Hepatocyte (in vitro differentiated cells): ENCODE measurements at regions not wholly inside any gene's neighbourhood (a gene's known extent, or its start where the extent isn't known, plus 50 kb on each side); places are given as distances from the start of the nearest gene placed in this dataset.

Experiments used
- DNase-seq: peaks from one replicate; pipeline ENCODE4 v3.0.0-alpha.2; 2016; ENCODE audit warnings: low spot score
- H2AFZ ChIP-seq: fragments of 200-600 bp; sonication (generic); 2 replicates; pipeline ENCODE4 v1.6.0; 2016; ENCODE audit warnings: antibody characterized with exemption, mild to moderate bottlenecking
- H3K27ac ChIP-seq: fragments of 200-600 bp; sonication (generic); 2 replicates; pipeline ENCODE4 v1.5.1; 2016; ENCODE audit warnings: mild to moderate bottlenecking
- H3K27me3 ChIP-seq: fragments of 200-600 bp; sonication (generic); 2 replicates; pipeline ENCODE4 v1.6.1; 2016
- H3K36me3 ChIP-seq: fragments of 200-600 bp; sonication (generic); replicated peaks from 2 replicates; pipeline ENCODE4 v1.5.1; 2016; ENCODE audit warnings: low read depth; ENCODE audit not compliant: insufficient read depth
- H3K4me1 ChIP-seq: fragments of 200-600 bp; sonication (generic); 2 replicates; pipeline ENCODE4 v1.5.1; 2016; ENCODE audit warnings: mild to moderate bottlenecking, moderate library complexity; ENCODE audit not compliant: insufficient read depth
- H3K4me2 ChIP-seq: fragments of 200-600 bp; sonication (generic); 2 replicates; pipeline ENCODE4 v1.6.0; 2016
- H3K4me3 ChIP-seq: fragments of 200-600 bp; sonication (generic); 2 replicates; pipeline ENCODE4 v1.5.1; 2016; ENCODE audit warnings: mild to moderate bottlenecking
- H3K79me2 ChIP-seq: fragments of 200-600 bp; sonication (generic); 2 replicates; pipeline ENCODE4 v1.6.0; 2017; ENCODE audit warnings: mild to moderate bottlenecking
- H3K9me2 ChIP-seq: fragments of 200-600 bp; sonication (generic); replicated peaks from 2 replicates; pipeline ENCODE4 v1.6.0; 2017; ENCODE audit warnings: mild to moderate bottlenecking; ENCODE audit not compliant: insufficient read depth
- H3K9me3 ChIP-seq: fragments of 200-600 bp; sonication (generic); 2 replicates; pipeline ENCODE4 v1.5.1; 2016; ENCODE audit warnings: low read depth, mild to moderate bottlenecking
- H4K20me1 ChIP-seq: fragments of 200-600 bp; sonication (generic); 2 replicates; pipeline ENCODE4 v1.6.0; 2016; ENCODE audit warnings: mild to moderate bottlenecking; ENCODE audit not compliant: insufficient read depth, poor library complexity, severe bottlenecking
- CTCF ChIP-seq: fragments of 200-600 bp; sonication (generic); IDR thresholded peaks from 2 replicates; pipeline ENCODE4 v1.5.1; 2016; ENCODE audit warnings: antibody characterized with exemption, mild to moderate bottlenecking; ENCODE audit not compliant: poor library complexity
- EZH2 ChIP-seq: fragments of 200-600 bp; sonication (generic); IDR thresholded peaks from 2 replicates; pipeline ENCODE4 v1.6.1; 2016; ENCODE audit warnings: antibody characterized with exemption, mild to moderate bottlenecking, borderline replicate concordance
- EZH2phosphoT487 ChIP-seq: fragments of 200-600 bp; sonication (generic); IDR thresholded peaks from one replicate; pipeline ENCODE4 v1.6.1; 2018; ENCODE audit warnings: antibody characterized with exemption, mild to moderate bottlenecking, low read depth, moderate library complexity; ENCODE audit not compliant: unreplicated experiment, severe bottlenecking
- WGBS: methylation state at CpG from one replicate; pipeline ENCODE4 v1.1.6; 2016; ENCODE audit warnings: low lambda C conversion rate; ENCODE audit errors: missing lambda C conversion rate; 5-methylcytosine and 5-hydroxymethylcytosine counted together

GRCh38 chr2:156800065-156800653, 364.0 kb downstream of the GPD2 start:
- Histone ChIP-seq H2AFZ (peak overlapping the region; percentile 23), H3K27me3 (no peaks in the 10 kb centered on the region), H3K4me1 (no peaks in the 10 kb centered on the region), H3K4me2 (peak overlapping the region; percentile 12), H3K9me2 (no peaks in the 10 kb centered on the region), H3K4me3 (no peak overlapping the region), H3K79me2 (no peaks in the 10 kb centered on the region), H3K9me3 (no peaks in the 10 kb centered on the region), H3K36me3 (no peaks in the 10 kb centered on the region), H3K27ac (no peak overlapping the region), H4K20me1 (no peaks in the 10 kb centered on the region)
- TF ChIP-seq CTCF (no peak), EZH2 (no peak), EZH2phosphoT487 (no peak)
- 58% methylated on average over 3 of the region's 3 CpGs for WGBS
- DNase-seq: no peak

- Histone ChIP-seq H3K27me3 (no peaks in the 10 kb centered on the region), H4K20me1 (no peaks in the 10 kb centered on the region), H3K79me2 (no peaks in the 10 kb centered on the region), H2AFZ (no peak overlapping the region), H3K27ac (no peak overlapping the region), H3K9me2 (no peaks in the 10 kb centered on the region), H3K4me3 (no peak overlapping the region), H3K4me2 (peak overlapping the region; percentile 12), H3K9me3 (no peaks in the 10 kb centered on the region), H3K4me1 (no peaks in the 10 kb centered on the region), H3K36me3 (no peaks in the 10 kb centered on the region)
- no peak for DNase-seq
- no peak for TF ChIP-seq CTCF
- no peak for TF ChIP-seq EZH2
- no peak for TF ChIP-seq EZH2phosphoT487
- 79% methylated on average over 8 of the region's 8 CpGs for WGBS
Observed at GRCh38 chr2:156800781-156801361, 364.7 kb downstream of the GPD2 start.

GRCh38 chr2:156803243-156803642, 367.1 kb downstream of the GPD2 start:
- Histone ChIP-seq H4K20me1 (no peaks in the 10 kb centered on the region), H3K9me3 (no peaks in the 10 kb centered on the region), H3K4me2 (peak overlapping the region; percentile 68), H3K9me2 (no peaks in the 10 kb centered on the region), H2AFZ (peak overlapping the region; percentile 75), H3K4me3 (peak overlapping the region; percentile 32), H3K4me1 (no peaks in the 10 kb centered on the region), H3K27me3 (no peaks in the 10 kb centered on the region), H3K36me3 (no peaks in the 10 kb centered on the region), H3K79me2 (no peaks in the 10 kb centered on the region), H3K27ac (no peak overlapping the region)
- TF ChIP-seq EZH2 (no peak), EZH2phosphoT487 (no peak), CTCF (no peak)
- 32% methylated on average over 10 of the region's 10 CpGs for WGBS
- DNase-seq: no peak
